CD8-positive, alpha-beta memory T cell (primary cell): ENCODE measurements at regions not wholly inside any gene's neighbourhood (a gene's known extent, or its start where the extent isn't known, plus 50 kb on each side); places are given as distances from the start of the nearest gene placed in this dataset.

Experiments
- CTCF ChIA-PET: fragments of 350-600 bp; sonication (Branson Sonifier 250); formaldehyde crosslinking; loops from one replicate; lab custom pipeline; 2021; ENCODE audit warnings: antibody characterized with exemption; lab: Charles Lee
- POLR2A ChIA-PET: fragments of 350-600 bp; sonication (Branson Sonifier 250); formaldehyde crosslinking; loops from one replicate; lab custom pipeline; 2021; ENCODE audit warnings: antibody characterized with exemption; lab: Charles Lee
- DNase-seq, 5 donors: peaks; one replicate each; pipeline versions ENCODE4 v3.0.0 to v3.0.0-alpha.2; 2020 to 2022; ENCODE audit warnings: mixed read lengths in 1 of 5
- H3K27ac ChIP-seq: one replicate; pipeline ENCODE4 v1.7.0; 2013; ENCODE audit warnings: low read depth, mild to moderate bottlenecking, low read length, moderate library complexity
- H3K27me3 ChIP-seq: 2 replicates; pipeline ENCODE4 v1.7.0; 2013; ENCODE audit warnings: low read length, mild to moderate bottlenecking; ENCODE audit not compliant: insufficient read depth, poor library complexity, severe bottlenecking
- H3K36me3 ChIP-seq: 2 replicates; pipeline ENCODE4 v1.7.0; 2013; ENCODE audit warnings: mild to moderate bottlenecking, low read length, moderate library complexity; ENCODE audit not compliant: insufficient read depth
- H3K4me1 ChIP-seq: 2 replicates; pipeline ENCODE4 v1.7.0; 2013; ENCODE audit warnings: mild to moderate bottlenecking, low read length, moderate library complexity; ENCODE audit not compliant: insufficient read depth
- H3K4me3 ChIP-seq: 2 replicates; pipeline ENCODE4 v1.7.0; 2013; ENCODE audit warnings: mild to moderate bottlenecking, low read length
- H3K9me3 ChIP-seq: 2 replicates; pipeline ENCODE4 v1.7.0; 2013; ENCODE audit warnings: mild to moderate bottlenecking, low read length
- H3K27ac Mint-ChIP-seq, 8 donors: one replicate each; pipeline ENCODE4 v1.8.0; 2020 to 2021; ENCODE audit warnings: mixed read lengths in 8 of 8, mild to moderate bottlenecking in 6 of 8, inconsistent platforms in 3 of 8, moderate library complexity in 3 of 8
- H3K27me3 Mint-ChIP-seq, 2 donors: one replicate each; pipeline ENCODE4 v1.8.0; 2020 to 2021; ENCODE audit warnings: mixed read lengths in 2 of 2, mild to moderate bottlenecking in 1 of 2, moderate library complexity in 1 of 2
- H3K36me3 Mint-ChIP-seq, 3 donors: one replicate each; pipeline ENCODE4 v1.8.0; 2020 to 2021; ENCODE audit warnings: mixed read lengths in 3 of 3, inconsistent platforms in 1 of 3, mild to moderate bottlenecking in 1 of 3
- H3K4me1 Mint-ChIP-seq, 3 donors: one replicate each; pipeline ENCODE4 v1.8.0; 2020 to 2021; ENCODE audit warnings: mixed read lengths in 3 of 3, inconsistent platforms in 1 of 3, mild to moderate bottlenecking in 1 of 3
- H3K4me3 Mint-ChIP-seq, 7 donors: one replicate each; pipeline ENCODE4 v1.8.0; 2020 to 2021; ENCODE audit warnings: mixed read lengths in 7 of 7, mild to moderate bottlenecking in 6 of 7, moderate library complexity in 4 of 7, inconsistent platforms in 2 of 7
- H3K9me3 Mint-ChIP-seq, 5 donors: one replicate each; pipeline ENCODE4 v1.8.0; 2020 to 2022; ENCODE audit warnings: mixed read lengths in 5 of 5, mild to moderate bottlenecking in 3 of 5, moderate library complexity in 2 of 5, inconsistent platforms in 1 of 5

DNA sequence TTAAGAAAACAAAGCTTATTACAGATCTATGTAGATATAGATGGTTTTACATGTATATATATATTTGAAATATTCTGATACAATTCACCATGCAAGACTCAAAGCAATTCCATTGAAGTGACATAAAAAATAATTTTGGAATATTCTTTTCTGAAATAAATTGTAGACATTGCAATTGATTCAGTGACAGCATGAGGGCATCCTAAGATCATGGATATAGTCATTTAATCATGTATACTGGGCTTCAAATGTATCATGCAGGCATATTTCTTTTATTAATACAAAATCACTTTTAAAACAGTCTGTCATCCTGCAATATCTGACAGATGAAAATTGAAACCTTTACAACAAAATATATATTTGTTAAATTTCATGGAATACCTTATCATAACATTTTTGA is 286.7 kb upstream of the SLITRK6 start:
- H3K27ac Mint-ChIP-seq, result no peak overlapping the region
- no peak for DNase-seq
- CTCF ChIA-PET, result no interaction called here
- POLR2A ChIA-PET, result no interaction called here
- no peaks in the 10 kb centered on the region for H3K36me3 ChIP-seq
- H3K4me3 Mint-ChIP-seq, result no peak overlapping the region
- H3K4me3 ChIP-seq, result no peak overlapping the region
- H3K27me3 Mint-ChIP-seq, result no peaks in the 10 kb centered on the region
- H3K36me3 Mint-ChIP-seq, result no peaks in the 10 kb centered on the region
- no peaks in the 10 kb centered on the region for H3K4me1 Mint-ChIP-seq
- H3K9me3 Mint-ChIP-seq, result peaks cover 0 to 24% (median 4%) of the 10 kb centered on the region in 5 donors
- no peaks in the 10 kb centered on the region for H3K27me3 ChIP-seq
- no peaks in the 10 kb centered on the region for H3K9me3 ChIP-seq
- H3K27ac ChIP-seq, result no peak overlapping the region
- no peaks in the 10 kb centered on the region for H3K4me1 ChIP-seq

DNA sequence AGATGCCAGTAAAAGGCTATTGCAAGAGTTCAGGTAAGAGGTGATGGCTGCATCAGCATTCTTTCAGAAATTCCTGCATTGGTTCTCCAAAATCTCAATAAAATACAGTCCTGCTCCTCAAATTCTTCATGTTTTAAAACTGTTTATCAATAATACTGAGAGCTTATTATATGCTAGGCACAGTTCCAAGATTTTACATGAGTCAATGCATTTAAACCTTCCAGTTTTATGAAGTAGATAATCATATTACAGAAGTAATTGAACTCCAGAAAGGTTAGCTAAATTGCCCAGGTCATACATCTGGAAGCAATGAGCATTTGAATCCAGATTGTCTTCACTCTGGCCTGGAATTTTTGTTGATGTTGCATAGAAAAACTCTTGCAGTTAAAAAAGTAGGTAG is 282.9 kb upstream of the SLITRK6 start:
- POLR2A ChIA-PET, result no interaction called here
- no peak overlapping the region for H3K4me3 Mint-ChIP-seq

DNA sequence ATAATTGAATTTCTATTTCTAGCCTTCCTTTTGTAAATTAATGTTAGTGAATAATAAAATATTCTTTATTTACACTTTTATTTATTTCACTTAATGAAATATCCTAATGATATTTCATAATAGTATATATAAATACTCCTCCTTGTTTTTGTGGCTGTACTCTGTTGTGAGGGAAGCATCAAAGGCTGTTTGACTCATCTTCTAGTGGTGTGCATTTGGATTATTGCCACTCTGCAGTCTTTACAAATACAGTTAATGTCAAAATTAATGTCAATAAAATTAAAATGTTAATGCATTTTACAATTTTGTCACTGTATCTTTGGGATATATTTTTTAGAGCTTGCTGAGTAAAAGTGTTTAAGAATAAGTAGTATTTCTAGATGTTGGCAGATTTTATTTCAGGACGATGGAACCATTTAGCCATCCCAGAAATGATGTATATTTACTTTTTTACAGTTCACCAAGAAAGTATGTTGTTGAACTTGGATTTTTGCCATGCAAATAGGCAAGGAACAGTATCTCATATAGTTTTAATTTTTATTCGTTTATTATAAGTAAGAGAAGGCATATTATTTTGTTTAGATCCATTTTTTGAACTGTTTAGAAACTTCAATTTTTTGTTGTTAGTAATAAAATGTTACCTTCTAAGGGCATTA is 281.2 kb upstream of the SLITRK6 start:
- no peaks in the 10 kb centered on the region for H3K36me3 ChIP-seq
- H3K4me1 ChIP-seq, result no peaks in the 10 kb centered on the region
- H3K27ac ChIP-seq, result no peak overlapping the region
- no peak for DNase-seq
- Mint-ChIP-seq H3K9me3 (peaks cover 0 to 19% (median 4%) of the 10 kb centered on the region in 5 donors), H3K27ac (no peak overlapping the region), H3K4me1 (no peaks in the 10 kb centered on the region), H3K4me3 (no peak overlapping the region), H3K36me3 (no peaks in the 10 kb centered on the region), H3K27me3 (no peaks in the 10 kb centered on the region)
- no peaks in the 10 kb centered on the region for H3K9me3 ChIP-seq
- H3K27me3 ChIP-seq, result no peaks in the 10 kb centered on the region
- ChIA-PET POLR2A (no interaction called here), CTCF (no interaction called here)
- no peak overlapping the region for H3K4me3 ChIP-seq

More for the DNA sequence above, 282.9 kb upstream of the SLITRK6 start:
- Histone ChIP-seq H3K27me3 (no peaks in the 10 kb centered on the region), H3K27ac (no peak overlapping the region), H3K36me3 (no peaks in the 10 kb centered on the region), H3K9me3 (no peaks in the 10 kb centered on the region), H3K4me3 (no peak overlapping the region), H3K4me1 (no peaks in the 10 kb centered on the region)
- Mint-ChIP-seq H3K27ac (no peak overlapping the region), H3K9me3 (peaks cover 0 to 11% (median 4%) of the 10 kb centered on the region in 5 donors), H3K27me3 (no peaks in the 10 kb centered on the region), H3K36me3 (no peaks in the 10 kb centered on the region), H3K4me1 (no peaks in the 10 kb centered on the region)
- CTCF ChIA-PET, result no interaction called here
- no peak for DNase-seq

DNA sequence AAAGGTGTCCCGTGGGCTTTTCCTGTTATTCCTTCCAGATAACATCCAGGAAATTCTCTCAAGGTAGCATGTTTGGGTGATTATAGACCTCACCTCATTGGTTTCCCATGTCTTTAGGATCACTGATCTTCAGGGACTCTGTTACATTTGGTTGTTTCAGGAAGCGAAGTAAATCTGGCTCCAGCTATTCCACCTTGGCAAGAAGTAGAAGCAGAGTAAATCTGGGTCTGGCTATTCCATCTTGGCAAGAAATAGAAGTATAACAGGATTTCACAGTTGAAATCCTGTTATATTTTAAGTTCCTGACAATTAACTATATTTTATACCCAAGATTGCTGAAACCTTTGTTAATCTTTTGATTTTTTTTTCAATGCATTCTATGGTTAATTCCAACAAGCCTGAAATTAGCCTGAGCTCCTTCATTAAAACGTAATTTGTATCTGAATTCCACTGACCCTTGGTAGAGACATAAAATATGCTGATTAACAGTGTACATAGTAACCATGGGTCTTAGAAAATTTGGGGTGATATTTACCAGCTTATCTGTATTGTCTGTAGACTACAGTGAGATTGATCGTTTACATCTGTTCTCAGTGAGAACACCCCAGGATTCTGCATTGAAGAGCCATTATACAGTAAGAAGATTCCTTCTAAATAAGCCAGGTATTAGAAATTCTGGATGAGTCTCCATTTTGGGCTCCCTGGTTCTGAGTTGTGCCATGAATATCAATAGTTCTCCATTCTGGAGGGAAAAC is 267.6 kb upstream of the SLITRK6 start:
- H3K4me3 Mint-ChIP-seq, result no peak overlapping the region
- H3K27ac Mint-ChIP-seq, result no peak overlapping the region
- H3K9me3 ChIP-seq, result no peaks in the 10 kb centered on the region
- no peak overlapping the region for H3K27ac ChIP-seq
- H3K4me1 ChIP-seq, result no peaks in the 10 kb centered on the region
- no peak for DNase-seq
- no peaks in the 10 kb centered on the region for H3K27me3 Mint-ChIP-seq
- no peaks in the 10 kb centered on the region for H3K36me3 ChIP-seq
- POLR2A ChIA-PET, result no interaction called here
- no peaks in the 10 kb centered on the region for H3K27me3 ChIP-seq
- CTCF ChIA-PET, result no interaction called here
- H3K4me1 Mint-ChIP-seq, result no peaks in the 10 kb centered on the region
- no peaks in the 10 kb centered on the region for H3K36me3 Mint-ChIP-seq
- H3K4me3 ChIP-seq, result no peak overlapping the region
- H3K9me3 Mint-ChIP-seq, result peaks cover 0 to 27% (median 2%) of the 10 kb centered on the region in 5 donors

DNA sequence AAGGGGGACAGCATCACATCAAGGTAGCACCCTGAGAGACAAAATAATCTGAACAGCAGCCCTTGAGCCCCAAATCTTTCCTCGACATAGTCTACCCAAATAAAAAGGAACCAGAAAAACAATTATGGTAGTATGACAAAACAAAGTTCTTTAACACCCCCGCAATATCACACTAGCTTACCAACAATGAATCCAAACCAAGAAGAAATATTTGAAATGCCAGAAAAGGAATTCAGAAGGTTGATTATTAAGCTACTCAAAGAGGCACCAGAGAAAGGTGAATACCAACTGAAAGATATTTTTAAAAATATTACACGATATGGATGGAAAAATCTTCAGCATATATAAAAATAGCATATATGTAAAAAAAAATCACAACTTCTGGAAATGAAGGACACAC is 252.9 kb upstream of the SLITRK6 start:
- POLR2A ChIA-PET, result no interaction called here
- no peak overlapping the region for H3K4me3 ChIP-seq
- no peaks in the 10 kb centered on the region for H3K36me3 ChIP-seq
- H3K27ac Mint-ChIP-seq, result no peak overlapping the region
- DNase-seq, result no peak
- CTCF ChIA-PET, result no interaction called here
- no peak overlapping the region for H3K4me3 Mint-ChIP-seq
- H3K27me3 Mint-ChIP-seq, result no peaks in the 10 kb centered on the region
- H3K27ac ChIP-seq, result no peak overlapping the region
- no peaks in the 10 kb centered on the region for H3K4me1 ChIP-seq
- no peaks in the 10 kb centered on the region for H3K4me1 Mint-ChIP-seq
- no peaks in the 10 kb centered on the region for H3K9me3 ChIP-seq
- no peaks in the 10 kb centered on the region for H3K27me3 ChIP-seq
- H3K36me3 Mint-ChIP-seq, result no peaks in the 10 kb centered on the region
- H3K9me3 Mint-ChIP-seq, result peaks cover 6 to 33% (median 13%) of the 10 kb centered on the region in 5 donors

DNA sequence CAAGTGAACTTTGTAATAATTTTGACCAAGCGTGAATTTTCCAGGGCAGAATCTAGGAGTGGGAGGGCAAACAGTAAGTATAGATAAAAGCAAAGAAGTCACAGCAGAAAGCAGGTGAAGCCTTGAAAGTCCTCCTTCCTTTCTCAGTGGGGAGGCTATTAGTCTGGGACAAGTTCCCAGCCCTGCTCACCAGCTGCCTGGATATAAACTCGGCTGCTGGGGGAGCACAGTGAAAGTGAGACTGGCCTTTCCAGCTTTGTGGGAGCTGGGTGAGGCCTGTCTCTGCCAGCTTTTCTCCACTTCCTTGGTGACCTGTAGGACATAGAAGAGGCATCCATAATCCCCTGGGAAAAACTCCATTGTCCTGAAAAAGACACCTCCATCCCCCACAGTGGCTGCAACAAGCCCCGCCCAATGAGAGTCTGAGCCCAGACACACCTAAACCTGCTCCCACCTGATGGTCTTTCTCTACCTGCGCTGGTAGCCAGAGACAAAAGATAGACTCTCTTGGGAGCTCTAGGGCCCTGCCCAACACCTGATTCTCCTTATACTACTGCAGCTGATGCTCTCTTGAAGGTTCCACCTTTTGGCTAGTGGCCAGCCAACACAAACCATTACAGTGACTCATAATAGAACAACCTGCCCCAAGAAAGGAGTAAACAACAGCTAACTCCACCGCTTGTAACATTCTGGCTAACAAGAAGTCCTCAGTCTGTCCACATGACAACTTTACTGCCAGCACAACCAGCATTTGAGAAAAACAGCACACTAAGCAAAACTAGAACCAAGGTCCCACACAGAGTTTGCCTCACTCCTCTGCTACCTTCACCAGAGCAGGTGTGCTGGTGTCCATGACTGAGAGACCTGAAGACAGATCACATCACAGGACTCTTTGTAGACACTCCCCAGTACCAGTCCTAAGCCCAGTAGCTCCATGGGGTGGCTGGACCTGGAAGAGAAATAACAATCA is 252.2 kb upstream of the SLITRK6 start:
- H3K27ac Mint-ChIP-seq, result no peak overlapping the region
- Histone ChIP-seq H3K4me1 (no peaks in the 10 kb centered on the region), H3K4me3 (no peak overlapping the region), H3K27me3 (no peaks in the 10 kb centered on the region), H3K9me3 (no peaks in the 10 kb centered on the region), H3K27ac (no peak overlapping the region), H3K36me3 (no peaks in the 10 kb centered on the region)
- DNase-seq, result no peak
- peaks cover 6 to 40% (median 13%) of the 10 kb centered on the region in 5 donors for H3K9me3 Mint-ChIP-seq
- H3K36me3 Mint-ChIP-seq, result no peaks in the 10 kb centered on the region
- H3K4me3 Mint-ChIP-seq, result no peak overlapping the region
- CTCF ChIA-PET, result no interaction called here
- POLR2A ChIA-PET, result no interaction called here
- H3K4me1 Mint-ChIP-seq, result no peaks in the 10 kb centered on the region
- no peaks in the 10 kb centered on the region for H3K27me3 Mint-ChIP-seq

DNA sequence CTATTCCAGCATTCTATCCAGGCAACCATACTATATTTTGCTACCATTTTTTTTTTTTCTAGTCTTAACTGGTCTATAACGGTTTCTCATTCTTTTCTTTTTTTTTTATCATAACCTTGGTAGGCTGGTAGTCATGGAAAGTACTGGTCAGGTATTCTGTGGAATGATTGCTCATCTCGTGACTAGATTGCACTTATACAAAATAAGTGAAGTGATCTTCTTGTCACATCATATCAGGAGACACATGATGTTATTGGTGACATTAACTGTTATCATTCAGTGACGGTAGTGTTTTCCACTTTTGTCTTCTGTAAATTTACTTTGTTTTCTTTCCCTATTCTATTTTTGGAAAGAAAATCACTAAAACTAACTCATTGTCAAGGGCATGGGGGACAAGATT is 239.3 kb upstream of the SLITRK6 start:
- Histone ChIP-seq H3K4me1 (no peaks in the 10 kb centered on the region), H3K9me3 (no peaks in the 10 kb centered on the region), H3K27me3 (no peaks in the 10 kb centered on the region), H3K4me3 (no peak overlapping the region), H3K36me3 (no peaks in the 10 kb centered on the region), H3K27ac (no peak overlapping the region)
- H3K9me3 Mint-ChIP-seq, result peaks cover 0 to 10% (median 3%) of the 10 kb centered on the region in 5 donors
- H3K27me3 Mint-ChIP-seq, result no peaks in the 10 kb centered on the region
- no peaks in the 10 kb centered on the region for H3K4me1 Mint-ChIP-seq
- H3K4me3 Mint-ChIP-seq, result no peak overlapping the region
- no peak for DNase-seq
- H3K36me3 Mint-ChIP-seq, result no peaks in the 10 kb centered on the region
- ChIA-PET CTCF (no interaction called here), POLR2A (no interaction called here)
- H3K27ac Mint-ChIP-seq, result no peak overlapping the region
